Eye (tissue), 1 donor: ENCODE measurements at regions not wholly inside any gene's neighbourhood (a gene's known extent, or its start where the extent isn't known, plus 50 kb on each side); places are given as distances from the start of the nearest gene placed in this dataset.
"Not testable (repeated sequence)": the region's sequence is repeated elsewhere in the genome, so short reads cannot be mapped to it uniquely, and the experiment has no call there.

Experiments used
- DNase-seq: peaks from one replicate; pipeline ENCODE4 v3.0.0-alpha.2; 2015

DNA sequence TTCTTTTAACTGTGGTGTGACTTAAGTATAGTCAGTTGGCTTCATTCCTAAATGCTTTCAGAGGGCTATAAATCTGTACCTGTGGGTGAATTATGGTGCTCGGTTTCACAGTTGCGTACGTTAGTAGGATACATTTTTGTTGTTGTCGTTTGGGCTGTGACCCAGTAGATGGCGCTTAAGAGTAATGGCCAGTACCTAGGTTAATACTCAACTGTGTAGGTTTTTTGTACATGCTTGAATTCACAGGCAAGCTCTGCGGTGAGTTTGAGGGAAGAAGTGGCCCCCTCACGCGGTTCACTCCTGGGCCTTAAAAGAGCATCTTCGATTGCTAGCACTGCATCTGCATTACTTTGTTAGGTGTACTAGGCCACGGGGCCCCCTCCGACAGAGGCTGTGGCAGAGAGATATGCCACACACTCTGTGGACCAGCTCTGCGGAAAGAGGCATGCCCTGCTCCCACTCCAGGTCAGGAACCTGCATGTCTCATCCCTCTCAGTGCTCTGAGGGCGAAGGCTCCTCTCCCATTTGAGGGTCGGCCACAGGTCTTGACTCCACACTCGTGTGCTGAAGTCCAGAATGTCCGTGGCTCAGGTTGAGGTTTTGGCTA lies 224.6 kb upstream of the TBL1Y start:
- DNase-seq = not testable (repeated sequence)

GRCh38 chrY:6701558-6702161 lies 208.8 kb upstream of the TBL1Y start:
- DNase-seq = not testable (repeated sequence)

- DNase-seq = not testable (repeated sequence)
Observed at GRCh38 chrY:6721443-6721842, 189.1 kb upstream of the TBL1Y start.

GRCh38 chrY:6747210-6747609 lies 163.3 kb upstream of the TBL1Y start:
- DNase-seq = peak; percentile 0

GRCh38 chrY:6782334-6782733 lies 128.2 kb upstream of the TBL1Y start:
- DNase-seq = no peak

- DNase-seq = no peak
Observed at GRCh38 chrY:6786960-6787359, 123.5 kb upstream of the TBL1Y start.

- DNase-seq = peak; percentile 48
Observed at GRCh38 chrY:6811633-6812032, 98.9 kb upstream of the TBL1Y start.
